ENCODE measurements at regions not wholly inside any gene's neighbourhood (a gene's known extent, or its start where the extent isn't known, plus 50 kb on each side); places are given as distances from the start of the nearest gene placed in this dataset.

- TF ChIP-seq CTCF (IDR thresholded peaks at IDR 0.05; ENCODE audit: low read depth, low read length), result no peak
- TF ChIP-seq EZH2phosphoT487 (IDR thresholded peaks at IDR 0.05; ENCODE audit: low read depth), result no peak
These were observed 105.4 kb downstream of the RFX6 start for GRCh38 chr6:116982401-116982800.
